Hematopoietic multipotent progenitor cell treated with erythropoietin and hydrocortisone succinate and interleukin-3 and kit ligand, for 17 days (in vitro differentiated cells): ENCODE measurements at regions not wholly inside any gene's neighbourhood (a gene's known extent, or its start where the extent isn't known, plus 50 kb on each side); places are given as distances from the start of the nearest gene placed in this dataset.
"Not testable (repeated sequence)": the region's sequence is repeated elsewhere in the genome, so short reads cannot be mapped to it uniquely, and the experiment has no call there.

Source experiments
- DNase-seq: peaks from one replicate; pipeline ENCODE4 v3.0.0-alpha.2; 2015; ENCODE audit warnings: low spot score

GRCh38 chr1:70554341-70554740 lies 143.3 kb downstream of the CTH start:
- DNase-seq: no peak

GRCh38 chr1:70556541-70556940 lies 145.5 kb downstream of the CTH start:
- DNase-seq: no peak

- DNase-seq: no peak
These were observed 156.1 kb downstream of the CTH start for GRCh38 chr1:70567167-70567566.

- no peak for DNase-seq
These were observed 160.1 kb downstream of the CTH start for GRCh38 chr1:70571191-70571590.

GRCh38 chr1:70573317-70573843 lies 162.3 kb downstream of the CTH start:
- no peak for DNase-seq

GRCh38 chr1:70581661-70582060 lies 170.6 kb downstream of the CTH start:
- DNase-seq: no peak

- DNase-seq: no peak
These were observed 172.5 kb downstream of the CTH start for GRCh38 chr1:70583522-70583921.

- DNase-seq: no peak
These were observed 175.0 kb downstream of the CTH start for GRCh38 chr1:70586046-70586445.

- DNase-seq: no peak
These were observed 176.9 kb downstream of the CTH start for GRCh38 chr1:70587872-70588366.

- DNase-seq: not testable (repeated sequence)
These were observed 182.5 kb downstream of the CTH start for GRCh38 chr1:70593551-70593950.

- no peak for DNase-seq
These were observed 197.7 kb downstream of the CTH start for GRCh38 chr1:70608815-70609214.

- not testable (repeated sequence) for DNase-seq
These were observed 199.1 kb downstream of the CTH start for GRCh38 chr1:70610164-70610563.

- DNase-seq: no peak
These were observed 205.9 kb downstream of the CTH start for GRCh38 chr1:70616946-70617345.

- DNase-seq: no peak
These were observed 206.7 kb downstream of the CTH start for GRCh38 chr1:70617728-70618127.

- no peak for DNase-seq
These were observed 216.8 kb downstream of the CTH start for GRCh38 chr1:70627910-70628309.

- no peak for DNase-seq
These were observed 217.9 kb downstream of the CTH start for GRCh38 chr1:70628973-70629372.

GRCh38 chr1:70633004-70633403 lies 221.9 kb downstream of the CTH start:
- DNase-seq: no peak

- no peak for DNase-seq
These were observed 224.8 kb downstream of the CTH start for GRCh38 chr1:70635868-70636267.

- DNase-seq: no peak
These were observed 230.8 kb downstream of the CTH start for GRCh38 chr1:70641868-70642267.

GRCh38 chr1:70656361-70656760 lies 245.3 kb downstream of the CTH start:
- no peak for DNase-seq

- DNase-seq: no peak
These were observed 248.8 kb downstream of the CTH start for GRCh38 chr1:70659891-70660290.

- DNase-seq: no peak
These were observed 255.5 kb downstream of the CTH start for GRCh38 chr1:70666381-70667140.

- no peak for DNase-seq
These were observed 256.6 kb downstream of the CTH start for GRCh38 chr1:70667494-70668170.
